ENCODE measurements at regions not wholly inside any gene's neighbourhood (a gene's known extent, or its start where the extent isn't known, plus 50 kb on each side); places are given as distances from the start of the nearest gene placed in this dataset.

GRCh38 chr1:106749491-106749890 is 307.0 kb upstream of the PRMT6 start:
- Histone ChIP-seq H3K4me1 (ENCODE audit: control insufficient read depth, insufficient read depth, low read length) (no peaks in the 10 kb centered on the region), H3K4me3 (ENCODE audit: low read depth in 2 of 2, low read length in 2 of 2) (no peak overlapping the region), H3K27me3 (ENCODE audit: control insufficient read depth, insufficient read depth, low read length) (no peaks in the 10 kb centered on the region), H3K27ac (ENCODE audit: low read length) (no peak overlapping the region), H3K9me3 (ENCODE audit: control insufficient read depth, insufficient read depth, low read depth, low read length) (no peaks in the 10 kb centered on the region), H3K36me3 (ENCODE audit: control insufficient read depth, insufficient read depth, low read length) (no peaks in the 10 kb centered on the region)
- ATAC-seq: no peak
- TF ChIP-seq, protein P1, sequence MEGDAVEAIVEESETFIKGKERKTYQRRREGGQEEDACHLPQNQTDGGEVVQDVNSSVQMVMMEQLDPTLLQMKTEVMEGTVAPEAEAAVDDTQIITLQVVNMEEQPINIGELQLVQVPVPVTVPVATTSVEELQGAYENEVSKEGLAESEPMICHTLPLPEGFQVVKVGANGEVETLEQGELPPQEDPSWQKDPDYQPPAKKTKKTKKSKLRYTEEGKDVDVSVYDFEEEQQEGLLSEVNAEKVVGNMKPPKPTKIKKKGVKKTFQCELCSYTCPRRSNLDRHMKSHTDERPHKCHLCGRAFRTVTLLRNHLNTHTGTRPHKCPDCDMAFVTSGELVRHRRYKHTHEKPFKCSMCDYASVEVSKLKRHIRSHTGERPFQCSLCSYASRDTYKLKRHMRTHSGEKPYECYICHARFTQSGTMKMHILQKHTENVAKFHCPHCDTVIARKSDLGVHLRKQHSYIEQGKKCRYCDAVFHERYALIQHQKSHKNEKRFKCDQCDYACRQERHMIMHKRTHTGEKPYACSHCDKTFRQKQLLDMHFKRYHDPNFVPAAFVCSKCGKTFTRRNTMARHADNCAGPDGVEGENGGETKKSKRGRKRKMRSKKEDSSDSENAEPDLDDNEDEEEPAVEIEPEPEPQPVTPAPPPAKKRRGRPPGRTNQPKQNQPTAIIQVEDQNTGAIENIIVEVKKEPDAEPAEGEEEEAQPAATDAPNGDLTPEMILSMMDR (IDR thresholded peaks at IDR 0.05): no peak
- TF ChIP-seq POLR2AphosphoS5 (IDR thresholded peaks at IDR 0.05; ENCODE audit: low read depth, low read length): no peak
- no peak for TF ChIP-seq TCF7L2 (IDR thresholded peaks at IDR 0.05; ENCODE audit: low read depth, low read length)
- TF ChIP-seq SIN3A (IDR thresholded peaks at IDR 0.05; ENCODE audit: borderline replicate concordance, insufficient read depth, low read depth, low read length): no peak
- TF ChIP-seq, protein P2, sequence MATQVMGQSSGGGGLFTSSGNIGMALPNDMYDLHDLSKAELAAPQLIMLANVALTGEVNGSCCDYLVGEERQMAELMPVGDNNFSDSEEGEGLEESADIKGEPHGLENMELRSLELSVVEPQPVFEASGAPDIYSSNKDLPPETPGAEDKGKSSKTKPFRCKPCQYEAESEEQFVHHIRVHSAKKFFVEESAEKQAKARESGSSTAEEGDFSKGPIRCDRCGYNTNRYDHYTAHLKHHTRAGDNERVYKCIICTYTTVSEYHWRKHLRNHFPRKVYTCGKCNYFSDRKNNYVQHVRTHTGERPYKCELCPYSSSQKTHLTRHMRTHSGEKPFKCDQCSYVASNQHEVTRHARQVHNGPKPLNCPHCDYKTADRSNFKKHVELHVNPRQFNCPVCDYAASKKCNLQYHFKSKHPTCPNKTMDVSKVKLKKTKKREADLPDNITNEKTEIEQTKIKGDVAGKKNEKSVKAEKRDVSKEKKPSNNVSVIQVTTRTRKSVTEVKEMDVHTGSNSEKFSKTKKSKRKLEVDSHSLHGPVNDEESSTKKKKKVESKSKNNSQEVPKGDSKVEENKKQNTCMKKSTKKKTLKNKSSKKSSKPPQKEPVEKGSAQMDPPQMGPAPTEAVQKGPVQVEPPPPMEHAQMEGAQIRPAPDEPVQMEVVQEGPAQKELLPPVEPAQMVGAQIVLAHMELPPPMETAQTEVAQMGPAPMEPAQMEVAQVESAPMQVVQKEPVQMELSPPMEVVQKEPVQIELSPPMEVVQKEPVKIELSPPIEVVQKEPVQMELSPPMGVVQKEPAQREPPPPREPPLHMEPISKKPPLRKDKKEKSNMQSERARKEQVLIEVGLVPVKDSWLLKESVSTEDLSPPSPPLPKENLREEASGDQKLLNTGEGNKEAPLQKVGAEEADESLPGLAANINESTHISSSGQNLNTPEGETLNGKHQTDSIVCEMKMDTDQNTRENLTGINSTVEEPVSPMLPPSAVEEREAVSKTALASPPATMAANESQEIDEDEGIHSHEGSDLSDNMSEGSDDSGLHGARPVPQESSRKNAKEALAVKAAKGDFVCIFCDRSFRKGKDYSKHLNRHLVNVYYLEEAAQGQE (IDR thresholded peaks at IDR 0.05; ENCODE audit: insufficient read depth in 1 of 2, low read depth in 2 of 2, low read length in 1 of 2): no peak
- BruUV-seq (replicated peaks): no TSS peak
- POLR2A ChIA-PET: no interaction called here
- DNase-seq (ENCODE audit: low read depth, low spot score): no peak
- in situ Hi-C loops (cut with HindIII; ENCODE audit: low pct_unique_long_range_greater_than_20kb, low sequenced_read_pairs): no loop called here
- intact Hi-C loops (cut with micrococcal nuclease; ENCODE audit: unreplicated experiment): no loop called here
- CTCF ChIA-PET: no interaction called here

- no peak overlapping the region for H3K4me3 ChIP-seq (ENCODE audit: low read depth in 2 of 2, low read length in 2 of 2)
- no peak for ATAC-seq
- no peaks in the 10 kb centered on the region for H3K27me3 ChIP-seq (ENCODE audit: control insufficient read depth, insufficient read depth, low read length)
- DNase-seq (ENCODE audit: low read depth, low spot score): no peak
- no TSS peak for BruUV-seq (replicated peaks)
- no peak overlapping the region for H3K27ac ChIP-seq (ENCODE audit: low read length)
- intact Hi-C loops (cut with micrococcal nuclease; ENCODE audit: unreplicated experiment): no loop called here
- H3K4me1 ChIP-seq (ENCODE audit: control insufficient read depth, insufficient read depth, low read length): no peaks in the 10 kb centered on the region
- ChIA-PET POLR2A (no interaction called here), CTCF (no interaction called here)
- no peaks in the 10 kb centered on the region for H3K9me3 ChIP-seq (ENCODE audit: control insufficient read depth, insufficient read depth, low read depth, low read length)
- no peaks in the 10 kb centered on the region for H3K36me3 ChIP-seq (ENCODE audit: control insufficient read depth, insufficient read depth, low read length)
- in situ Hi-C loops (cut with HindIII; ENCODE audit: low pct_unique_long_range_greater_than_20kb, low sequenced_read_pairs): no loop called here
- no peak for TF ChIP-seq SIN3A (IDR thresholded peaks at IDR 0.05; ENCODE audit: borderline replicate concordance, insufficient read depth, low read depth, low read length)
- no peak for TF ChIP-seq POLR2AphosphoS5 (IDR thresholded peaks at IDR 0.05; ENCODE audit: low read depth, low read length)
- TF ChIP-seq, protein P2 (IDR thresholded peaks at IDR 0.05; ENCODE audit: insufficient read depth in 1 of 2, low read depth in 2 of 2, low read length in 1 of 2): no peak
- no peak for TF ChIP-seq TCF7L2 (IDR thresholded peaks at IDR 0.05; ENCODE audit: low read depth, low read length)
- TF ChIP-seq, protein P1 (IDR thresholded peaks at IDR 0.05): no peak
These were observed 306.6 kb upstream of the PRMT6 start for GRCh38 chr1:106749906-106750305.

All from Panc1 (cell line).